Ishikawa (cell line): ENCODE measurements at regions not wholly inside any gene's neighbourhood (a gene's known extent, or its start where the extent isn't known, plus 50 kb on each side); places are given as distances from the start of the nearest gene placed in this dataset.

Source experiments
- CEBPB ChIP-seq: IDR thresholded peaks from 2 replicates; pipeline ENCODE4 v1.6.1; 2012
- CREB1 ChIP-seq: IDR thresholded peaks from 2 replicates; pipeline ENCODE4 v1.6.1; 2012; ENCODE audit warnings: low read depth
- EGR1 ChIP-seq: IDR thresholded peaks from 2 replicates; pipeline ENCODE4 v1.6.1; 2012
- EP300 ChIP-seq: IDR thresholded peaks from 2 replicates; pipeline ENCODE4 v1.6.1; 2012; ENCODE audit warnings: borderline replicate concordance
- FOXM1 ChIP-seq: IDR thresholded peaks from 2 replicates; pipeline ENCODE4 v1.6.1; 2012; ENCODE audit warnings: low read depth, borderline replicate concordance
- NFIC ChIP-seq: IDR thresholded peaks from 2 replicates; pipeline ENCODE4 v1.6.1; 2012
- RAD21 ChIP-seq: IDR thresholded peaks from 2 replicates; pipeline ENCODE4 v1.6.1; 2012; ENCODE audit warnings: low read depth
- TAF1 ChIP-seq: IDR thresholded peaks from 2 replicates; pipeline ENCODE4 v1.6.1; 2012; ENCODE audit warnings: low read depth, mild to moderate bottlenecking
- TCF12 ChIP-seq: IDR thresholded peaks from 2 replicates; pipeline ENCODE4 v1.6.1; 2012; ENCODE audit warnings: low read depth
- TEAD4 ChIP-seq: IDR thresholded peaks from 2 replicates; pipeline ENCODE4 v1.6.1; 2012
- YY1 ChIP-seq: IDR thresholded peaks from 2 replicates; pipeline ENCODE4 v1.6.1; 2012; ENCODE audit warnings: low read depth
- ZBTB7A ChIP-seq: IDR thresholded peaks from 2 replicates; pipeline ENCODE4 v1.6.1; 2012; ENCODE audit warnings: low read depth
- TF ChIP-seq, protein P1 (sequence below): IDR thresholded peaks from 2 replicates; pipeline ENCODE4 v1.6.1; 2012
- TF ChIP-seq, protein P2 (sequence below): IDR thresholded peaks from 2 replicates; pipeline ENCODE4 v1.6.1; 2012; ENCODE audit warnings: low read depth, mild to moderate bottlenecking
- TF ChIP-seq, protein P3 (sequence below): IDR thresholded peaks from 2 replicates; pipeline ENCODE4 v1.6.1; 2012

DNA sequence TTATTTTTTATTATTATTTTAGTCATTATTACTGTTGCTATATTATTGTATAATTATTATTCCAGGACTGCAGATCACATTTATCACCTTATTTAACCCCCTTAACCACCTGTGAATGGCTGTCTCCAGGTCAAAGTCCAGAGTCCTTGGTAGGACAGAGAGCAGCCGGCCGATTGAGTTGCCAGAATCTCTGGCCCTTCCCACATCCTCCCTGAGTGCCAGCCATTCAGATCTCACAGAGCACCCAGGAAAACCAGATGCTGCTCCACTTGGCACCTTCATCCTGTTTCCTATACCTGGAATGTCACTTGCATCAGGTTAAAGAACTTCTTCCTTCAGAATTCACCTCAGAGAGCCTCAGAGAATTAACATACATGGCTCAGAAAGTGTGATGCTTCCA lies 101.1 kb downstream of the ELAPOR2 start:
- TF ChIP-seq TCF12 (no peak), EGR1 (no peak), NFIC (no peak), ZBTB7A (no peak), EP300 (no peak), TAF1 (no peak), CEBPB (no peak), YY1 (no peak), CREB1 (no peak), TEAD4 (no peak), FOXM1 (no peak), RAD21 (no peak)
- TF ChIP-seq, protein P1, sequence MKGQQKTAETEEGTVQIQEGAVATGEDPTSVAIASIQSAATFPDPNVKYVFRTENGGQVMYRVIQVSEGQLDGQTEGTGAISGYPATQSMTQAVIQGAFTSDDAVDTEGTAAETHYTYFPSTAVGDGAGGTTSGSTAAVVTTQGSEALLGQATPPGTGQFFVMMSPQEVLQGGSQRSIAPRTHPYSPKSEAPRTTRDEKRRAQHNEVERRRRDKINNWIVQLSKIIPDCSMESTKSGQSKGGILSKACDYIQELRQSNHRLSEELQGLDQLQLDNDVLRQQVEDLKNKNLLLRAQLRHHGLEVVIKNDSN, result no peak
- TF ChIP-seq, protein P2, sequence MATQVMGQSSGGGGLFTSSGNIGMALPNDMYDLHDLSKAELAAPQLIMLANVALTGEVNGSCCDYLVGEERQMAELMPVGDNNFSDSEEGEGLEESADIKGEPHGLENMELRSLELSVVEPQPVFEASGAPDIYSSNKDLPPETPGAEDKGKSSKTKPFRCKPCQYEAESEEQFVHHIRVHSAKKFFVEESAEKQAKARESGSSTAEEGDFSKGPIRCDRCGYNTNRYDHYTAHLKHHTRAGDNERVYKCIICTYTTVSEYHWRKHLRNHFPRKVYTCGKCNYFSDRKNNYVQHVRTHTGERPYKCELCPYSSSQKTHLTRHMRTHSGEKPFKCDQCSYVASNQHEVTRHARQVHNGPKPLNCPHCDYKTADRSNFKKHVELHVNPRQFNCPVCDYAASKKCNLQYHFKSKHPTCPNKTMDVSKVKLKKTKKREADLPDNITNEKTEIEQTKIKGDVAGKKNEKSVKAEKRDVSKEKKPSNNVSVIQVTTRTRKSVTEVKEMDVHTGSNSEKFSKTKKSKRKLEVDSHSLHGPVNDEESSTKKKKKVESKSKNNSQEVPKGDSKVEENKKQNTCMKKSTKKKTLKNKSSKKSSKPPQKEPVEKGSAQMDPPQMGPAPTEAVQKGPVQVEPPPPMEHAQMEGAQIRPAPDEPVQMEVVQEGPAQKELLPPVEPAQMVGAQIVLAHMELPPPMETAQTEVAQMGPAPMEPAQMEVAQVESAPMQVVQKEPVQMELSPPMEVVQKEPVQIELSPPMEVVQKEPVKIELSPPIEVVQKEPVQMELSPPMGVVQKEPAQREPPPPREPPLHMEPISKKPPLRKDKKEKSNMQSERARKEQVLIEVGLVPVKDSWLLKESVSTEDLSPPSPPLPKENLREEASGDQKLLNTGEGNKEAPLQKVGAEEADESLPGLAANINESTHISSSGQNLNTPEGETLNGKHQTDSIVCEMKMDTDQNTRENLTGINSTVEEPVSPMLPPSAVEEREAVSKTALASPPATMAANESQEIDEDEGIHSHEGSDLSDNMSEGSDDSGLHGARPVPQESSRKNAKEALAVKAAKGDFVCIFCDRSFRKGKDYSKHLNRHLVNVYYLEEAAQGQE, result no peak
- TF ChIP-seq, protein P3, sequence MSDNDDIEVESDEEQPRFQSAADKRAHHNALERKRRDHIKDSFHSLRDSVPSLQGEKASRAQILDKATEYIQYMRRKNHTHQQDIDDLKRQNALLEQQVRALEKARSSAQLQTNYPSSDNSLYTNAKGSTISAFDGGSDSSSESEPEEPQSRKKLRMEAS, result no peak

DNA sequence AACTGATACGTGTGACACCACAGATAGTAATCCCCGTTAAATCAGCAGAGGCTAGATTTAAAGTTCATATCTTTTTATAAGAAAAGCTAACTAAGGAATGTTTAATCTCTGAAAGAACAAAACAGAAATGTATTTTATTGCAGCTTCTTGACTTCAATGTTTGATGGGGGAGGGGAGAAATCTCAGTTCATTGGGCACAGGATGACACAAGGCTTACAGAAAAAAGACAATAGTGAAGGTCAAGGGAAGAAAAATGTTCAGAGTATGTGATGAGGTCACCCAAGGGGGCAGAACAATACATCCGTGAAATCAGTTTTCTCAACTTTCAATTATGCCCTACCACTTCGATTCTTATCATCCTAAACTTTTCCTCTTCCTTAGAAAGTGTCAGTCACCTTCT lies 102.9 kb downstream of the ELAPOR2 start:
- no peak for TF ChIP-seq TEAD4
- TF ChIP-seq CREB1, result no peak
- no peak for TF ChIP-seq CEBPB
- TF ChIP-seq, protein P1, result no peak
- TF ChIP-seq TAF1, result no peak
- TF ChIP-seq ZBTB7A, result no peak
- TF ChIP-seq, protein P2, result no peak
- TF ChIP-seq FOXM1, result no peak
- TF ChIP-seq EP300, result no peak
- no peak for TF ChIP-seq NFIC
- no peak for TF ChIP-seq RAD21
- no peak for TF ChIP-seq EGR1
- no peak for TF ChIP-seq TCF12
- no peak for TF ChIP-seq YY1
- TF ChIP-seq, protein P3, result no peak

DNA sequence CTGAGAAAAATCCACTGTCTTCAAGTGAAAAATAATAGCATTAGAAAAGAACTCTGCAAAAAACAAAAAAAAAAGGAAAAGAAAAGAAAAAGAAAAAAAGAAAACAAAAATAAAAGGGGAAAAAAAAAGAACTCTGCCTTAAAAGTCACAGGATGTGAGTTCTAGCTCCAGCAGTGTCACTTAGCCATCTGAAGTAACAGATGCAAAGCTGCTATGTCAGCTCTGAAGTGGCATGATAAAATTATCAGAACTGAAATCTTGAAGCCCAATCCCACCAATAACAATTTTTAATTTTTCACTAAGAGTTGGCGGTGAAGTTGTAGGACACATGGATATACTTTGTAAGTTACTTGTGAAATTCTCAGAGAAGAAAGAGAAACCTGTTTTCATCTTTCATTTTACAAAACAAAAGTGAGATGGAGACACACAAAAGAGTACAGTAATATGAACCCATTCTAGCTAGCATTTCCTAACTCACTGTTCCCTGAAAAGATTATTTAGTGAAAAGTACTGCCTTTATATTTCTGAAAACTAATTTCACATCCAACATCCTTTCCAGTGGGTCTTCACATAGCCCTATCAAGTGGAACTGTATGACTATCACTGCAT lies 103.5 kb downstream of the ELAPOR2 start:
- TF ChIP-seq, protein P2, result no peak
- TF ChIP-seq EP300, result no peak
- TF ChIP-seq, protein P1, result no peak
- no peak for TF ChIP-seq ZBTB7A
- TF ChIP-seq NFIC, result no peak
- TF ChIP-seq TEAD4, result no peak
- no peak for TF ChIP-seq TAF1

DNA sequence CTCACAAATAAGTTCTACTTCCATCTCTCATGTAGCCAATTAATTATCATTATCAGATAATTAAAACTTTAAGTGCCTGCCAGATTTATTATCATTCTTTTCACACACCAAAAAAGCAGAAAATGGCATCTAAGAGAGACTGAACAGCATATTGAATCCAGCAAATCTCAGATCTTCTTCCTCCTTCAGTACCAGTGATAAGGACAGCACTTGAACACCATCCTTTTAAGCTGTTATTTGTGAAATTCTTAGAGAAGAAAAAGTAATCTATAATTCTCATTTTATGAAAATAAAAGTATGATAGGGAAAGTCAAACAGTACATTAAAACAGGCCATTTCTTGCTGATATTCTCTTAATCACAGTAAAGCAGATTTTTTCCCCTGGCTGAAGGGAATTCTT lies 104.5 kb downstream of the ELAPOR2 start:
- TF ChIP-seq, protein P1, result no peak
- TF ChIP-seq, protein P2, result peak; percentile 44; the same call in 1 of the 2 replicates
